B cell (primary cell): ENCODE measurements at regions not wholly inside any gene's neighbourhood (a gene's known extent, or its start where the extent isn't known, plus 50 kb on each side); places are given as distances from the start of the nearest gene placed in this dataset.
"Not testable (repeated sequence)": the region's sequence is repeated elsewhere in the genome, so short reads cannot be mapped to it uniquely, and the experiment has no call there.

ENCODE experiments used
- ATAC-seq: fragments of 200-7000 bp; cut with Tn5 transposase; one replicate; pipeline ENCODE4 v1.10.0; 2021; ENCODE audit warnings: low read depth, mild to moderate bottlenecking, moderate number of reproducible peaks, moderate library complexity
- CTCF ChIA-PET: fragments of 350-600 bp; sonication (Branson Sonifier 250); formaldehyde crosslinking; loops from one replicate; lab custom pipeline; 2021; ENCODE audit warnings: antibody characterized with exemption, inconsistent platforms; lab: Charles Lee
- POLR2A ChIA-PET: fragments of 350-600 bp; sonication (Branson Sonifier 250); formaldehyde crosslinking; loops from one replicate; lab custom pipeline; 2021; ENCODE audit warnings: antibody characterized with exemption; lab: Charles Lee
- DNase-seq: peaks from one replicate; pipeline ENCODE4 v3.0.0; 2013
- H2AFZ ChIP-seq: 2 replicates; pipeline ENCODE4 v1.6.1; 2012; ENCODE audit warnings: mild to moderate bottlenecking, low read depth, low read length; ENCODE audit not compliant: insufficient read depth, poor library complexity, severe bottlenecking
- H3K27ac ChIP-seq, 2 donors: 1 replicate in 1 of 2; 2 replicates in 1 of 2; pipeline ENCODE4 v1.5.1; 2012 to 2013; ENCODE audit warnings: low read length in 2 of 2, mild to moderate bottlenecking in 2 of 2, moderate library complexity in 1 of 2
- H3K27me3 ChIP-seq, 4 experiments: fragments of 200-600 bp in 1 of 4; sonication (generic) in 1 of 4; replicated peaks in 1 of 4; 1 replicate in 2 of 4; 2 replicates in 2 of 4; pipeline versions ENCODE4 v1.6.1 to v1.7.0; 2013 to 2016; ENCODE audit warnings: low read length in 3 of 4, mild to moderate bottlenecking in 2 of 4, mixed read lengths in 1 of 4, moderate library complexity in 1 of 4; ENCODE audit not compliant: insufficient read depth in 4 of 4, control insufficient read depth in 3 of 4; ENCODE audit errors: control extremely low read depth in 1 of 4
- H3K36me3 ChIP-seq, 2 experiments: replicated peaks in 1 of 2; 1 replicate in 1 of 2; 2 replicates in 1 of 2; pipeline versions ENCODE4 v1.6.1 to v1.7.1; 2013; ENCODE audit warnings: low read length in 1 of 2; ENCODE audit not compliant: insufficient read depth in 2 of 2, control insufficient read depth in 1 of 2; ENCODE audit errors: control extremely low read depth in 1 of 2, extremely low read depth in 1 of 2
- H3K4me1 ChIP-seq, 2 donors: fragments of 200-600 bp in 1 of 2; sonication (generic) in 1 of 2; 1 replicate in 1 of 2; 2 replicates in 1 of 2; pipeline versions ENCODE4 v1.5.1 to v1.6.1; 2013 to 2017; ENCODE audit warnings: low read length in 2 of 2; ENCODE audit not compliant: control insufficient read depth in 2 of 2, insufficient read depth in 2 of 2
- H3K4me2 ChIP-seq: replicated peaks from 2 replicates; pipeline ENCODE3; 2012; ENCODE audit warnings: mild to moderate bottlenecking, low read depth, low read length; ENCODE audit not compliant: poor library complexity, severe bottlenecking
- H3K4me3 ChIP-seq, 5 experiments: fragments of 200-600 bp in 1 of 5; sonication (generic) in 1 of 5; 1 replicate in 3 of 5; 2 replicates in 2 of 5; pipeline versions ENCODE4 v1.5.1 to v1.7.0; 2011 to 2016; ENCODE audit warnings: low read length in 4 of 5, mild to moderate bottlenecking in 4 of 5, low read depth in 2 of 5, control low read depth in 1 of 5, moderate library complexity in 1 of 5; ENCODE audit not compliant: insufficient read depth in 1 of 5; ENCODE audit errors: control extremely low read depth in 1 of 5, extremely low read depth in 1 of 5
- H3K79me2 ChIP-seq: fragments of 200-600 bp; sonication (generic); one replicate; pipeline ENCODE4 v1.6.0; 2016; ENCODE audit warnings: low read length; ENCODE audit not compliant: control insufficient read depth, insufficient read depth
- H3K9ac ChIP-seq: fragments of 200-600 bp; sonication (generic); 2 replicates; pipeline ENCODE4 v1.6.1; 2017; ENCODE audit warnings: mild to moderate bottlenecking, low read length, moderate library complexity
- H3K9me3 ChIP-seq, 3 donors: one replicate each; pipeline versions ENCODE4 v1.6.1 to v1.7.1; 2013; ENCODE audit warnings: low read length in 2 of 3; ENCODE audit not compliant: control insufficient read depth in 2 of 3, insufficient read depth in 1 of 3; ENCODE audit errors: control extremely low read depth in 1 of 3
- H4K20me1 ChIP-seq: 2 replicates; pipeline ENCODE4 v1.6.0; 2012; ENCODE audit warnings: mild to moderate bottlenecking, low read length; ENCODE audit not compliant: insufficient read depth, control insufficient read depth, poor library complexity, severe bottlenecking
- H3K27ac Mint-ChIP-seq: one replicate; pipeline ENCODE4 v1.8.0; 2021; ENCODE audit warnings: mixed read lengths
- H3K27me3 Mint-ChIP-seq: one replicate; pipeline ENCODE4 v1.8.0; 2021; ENCODE audit warnings: mixed read lengths
- H3K4me1 Mint-ChIP-seq: one replicate; pipeline ENCODE4 v1.8.0; 2021; ENCODE audit warnings: mixed read lengths
- H3K4me3 Mint-ChIP-seq: one replicate; pipeline ENCODE4 v1.8.0; 2021; ENCODE audit warnings: mixed read lengths
- H3K9me3 Mint-ChIP-seq: one replicate; pipeline ENCODE4 v1.8.0; 2022; ENCODE audit warnings: mixed read lengths; ENCODE audit not compliant: insufficient read depth
- CTCF ChIP-seq: fragments of 200-600 bp; IDR thresholded peaks from one replicate; pipeline ENCODE4 v1.8.0; 2022; ENCODE audit warnings: antibody characterized with exemption, mild to moderate bottlenecking
- EZH2 ChIP-seq: IDR thresholded peaks from 2 replicates; pipeline ENCODE4 v1.6.1; 2012; ENCODE audit warnings: borderline replicate concordance, low read depth, mild to moderate bottlenecking, moderate library complexity, low read length; ENCODE audit not compliant: insufficient read depth, poor library complexity, severe bottlenecking
- WGBS: methylation state at CpG from one replicate; pipeline ENCODE4 v1.1.5; 2013; ENCODE audit warnings: missing lambda C conversion rate; ENCODE audit not compliant: insufficient coverage; 5-methylcytosine and 5-hydroxymethylcytosine counted together
- intact Hi-C: fragments of 100-400 bp; cut with micrococcal nuclease; formaldehyde crosslinking; loops from one replicate; pipeline ENCODE4 v1.10.0; 2022

GRCh38 chr20:16828666-16829305 is 80.6 kb downstream of the OTOR start:
- Histone ChIP-seq H4K20me1 (no peaks in the 10 kb centered on the region), H3K4me1 (no peaks in the 10 kb centered on the region), H3K36me3 (no peaks in the 10 kb centered on the region), H2AFZ (no peak overlapping the region), H3K4me3 (no peak overlapping the region), H3K4me2 (no peak overlapping the region), H3K79me2 (no peaks in the 10 kb centered on the region), H3K9me3 (no peaks in the 10 kb centered on the region), H3K9ac (no peak overlapping the region), H3K27me3 (peaks cover 0 to 3% (median 0%) of the 10 kb centered on the region in 4 experiments), H3K27ac (no peak overlapping the region)
- ChIA-PET CTCF (no interaction called here), POLR2A (no interaction called here)
- DNase-seq (no peak), ATAC-seq (no peak)
- WGBS = 73% methylated on average over 4 of the region's 4 CpGs
- peaks cover 8% of the 10 kb centered on the region for H3K27me3 Mint-ChIP-seq
- no peaks in the 10 kb centered on the region for H3K4me1 Mint-ChIP-seq
- peaks cover 3% of the 10 kb centered on the region for H3K9me3 Mint-ChIP-seq
- no peak overlapping the region for H3K4me3 Mint-ChIP-seq
- intact Hi-C loops = no loop called here
- no peak overlapping the region for H3K27ac Mint-ChIP-seq
- TF ChIP-seq EZH2 (no peak), CTCF (no peak)

DNA sequence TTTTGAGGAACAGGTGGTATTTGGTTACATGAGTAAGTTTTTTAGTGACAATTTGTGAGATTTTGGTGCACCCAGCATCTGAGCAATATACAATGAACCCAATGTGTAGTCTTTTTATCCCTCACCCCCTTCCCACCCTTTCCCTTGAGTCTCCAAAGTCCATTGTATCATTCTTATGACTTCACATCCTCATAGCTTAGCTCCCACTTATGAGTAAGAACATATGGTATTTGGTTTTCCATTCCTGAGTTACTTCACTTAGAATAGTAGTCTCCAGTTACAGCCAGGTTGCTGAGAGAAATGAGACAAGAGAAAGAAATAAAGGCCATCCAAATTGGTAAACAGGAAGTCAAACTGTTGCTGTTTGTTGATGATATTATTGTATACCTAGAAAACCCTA is 87.5 kb downstream of the OTOR start:
- not testable (repeated sequence) for H3K36me3 ChIP-seq, H3K4me3 ChIP-seq

More for the DNA sequence above, 87.5 kb downstream of the OTOR start:
- H3K27me3 Mint-ChIP-seq, H2AFZ ChIP-seq, DNase-seq, H3K27ac ChIP-seq, H3K9me3 Mint-ChIP-seq, H3K79me2 ChIP-seq, H3K27me3 ChIP-seq, H4K20me1 ChIP-seq, POLR2A ChIA-PET, H3K4me1 Mint-ChIP-seq, H3K4me2 ChIP-seq, intact Hi-C loops, H3K27ac Mint-ChIP-seq, ATAC-seq, H3K4me1 ChIP-seq, H3K9me3 ChIP-seq, H3K9ac ChIP-seq, H3K4me3 Mint-ChIP-seq: not testable (repeated sequence)
- CTCF ChIA-PET = interaction anchor here (1.0 kb wide), 1 partner anchor 14 kb away, joined by 4 read pairs; no protein-coding TSS in a partner anchor
